ENCODE measurements at regions not wholly inside any gene's neighbourhood (a gene's known extent, or its start where the extent isn't known, plus 50 kb on each side); places are given as distances from the start of the nearest gene placed in this dataset.
"Not testable (repeated sequence)": the region's sequence is repeated elsewhere in the genome, so short reads cannot be mapped to it uniquely, and the experiment has no call there.

DNA sequence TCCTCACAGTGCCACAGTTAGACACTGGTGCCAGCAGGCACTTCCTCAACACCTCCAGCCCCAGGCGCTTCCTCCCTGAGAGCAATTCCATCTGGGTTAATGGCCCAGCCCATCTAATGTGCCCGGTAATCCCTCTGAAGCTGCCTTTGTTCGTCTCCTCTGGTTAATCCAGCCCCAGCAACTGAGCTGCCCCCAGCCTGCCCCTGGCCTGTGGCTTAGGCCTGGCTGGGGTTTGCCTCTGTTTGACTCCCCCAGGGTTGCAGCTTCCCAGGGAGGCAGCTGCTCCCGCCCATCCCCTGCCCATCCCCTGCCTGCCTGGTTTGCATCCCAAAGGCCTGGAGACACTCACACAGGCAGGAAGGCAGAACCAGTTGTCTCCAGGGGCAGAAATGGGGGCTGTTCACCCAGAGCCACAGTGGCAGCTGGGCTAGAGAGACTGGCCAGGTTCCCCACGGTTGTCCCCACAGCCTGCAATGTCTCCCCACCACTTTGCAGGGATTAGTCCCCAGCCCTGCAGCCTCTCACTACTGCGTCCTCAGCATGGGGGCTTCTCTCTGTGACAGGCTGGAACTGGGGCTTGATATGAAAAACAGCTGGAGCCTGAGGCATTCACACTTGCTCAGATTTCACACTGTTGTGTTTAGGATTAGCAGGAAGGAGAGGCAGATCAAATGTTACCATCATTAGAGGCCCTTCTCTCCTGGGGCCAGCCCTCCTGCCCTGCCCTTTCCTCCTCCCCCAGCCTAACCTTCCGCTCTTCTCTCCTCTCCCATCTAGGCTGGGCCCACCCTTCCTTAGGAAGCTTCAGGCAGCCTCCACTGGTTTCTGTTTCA, 120.2 kb downstream of the TLR5 start:
- TF ChIP-seq, protein P1, sequence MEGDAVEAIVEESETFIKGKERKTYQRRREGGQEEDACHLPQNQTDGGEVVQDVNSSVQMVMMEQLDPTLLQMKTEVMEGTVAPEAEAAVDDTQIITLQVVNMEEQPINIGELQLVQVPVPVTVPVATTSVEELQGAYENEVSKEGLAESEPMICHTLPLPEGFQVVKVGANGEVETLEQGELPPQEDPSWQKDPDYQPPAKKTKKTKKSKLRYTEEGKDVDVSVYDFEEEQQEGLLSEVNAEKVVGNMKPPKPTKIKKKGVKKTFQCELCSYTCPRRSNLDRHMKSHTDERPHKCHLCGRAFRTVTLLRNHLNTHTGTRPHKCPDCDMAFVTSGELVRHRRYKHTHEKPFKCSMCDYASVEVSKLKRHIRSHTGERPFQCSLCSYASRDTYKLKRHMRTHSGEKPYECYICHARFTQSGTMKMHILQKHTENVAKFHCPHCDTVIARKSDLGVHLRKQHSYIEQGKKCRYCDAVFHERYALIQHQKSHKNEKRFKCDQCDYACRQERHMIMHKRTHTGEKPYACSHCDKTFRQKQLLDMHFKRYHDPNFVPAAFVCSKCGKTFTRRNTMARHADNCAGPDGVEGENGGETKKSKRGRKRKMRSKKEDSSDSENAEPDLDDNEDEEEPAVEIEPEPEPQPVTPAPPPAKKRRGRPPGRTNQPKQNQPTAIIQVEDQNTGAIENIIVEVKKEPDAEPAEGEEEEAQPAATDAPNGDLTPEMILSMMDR (IDR thresholded peaks at IDR 0.05; ENCODE audit: control insufficient read depth, insufficient read depth, low read depth, low read length, missing control alignments), result no peak
- DNase-seq (ENCODE audit: low read depth), result no peak
- no peak overlapping the region for H3K4me3 ChIP-seq (ENCODE audit: control insufficient read depth, low read depth, low read length)

DNA sequence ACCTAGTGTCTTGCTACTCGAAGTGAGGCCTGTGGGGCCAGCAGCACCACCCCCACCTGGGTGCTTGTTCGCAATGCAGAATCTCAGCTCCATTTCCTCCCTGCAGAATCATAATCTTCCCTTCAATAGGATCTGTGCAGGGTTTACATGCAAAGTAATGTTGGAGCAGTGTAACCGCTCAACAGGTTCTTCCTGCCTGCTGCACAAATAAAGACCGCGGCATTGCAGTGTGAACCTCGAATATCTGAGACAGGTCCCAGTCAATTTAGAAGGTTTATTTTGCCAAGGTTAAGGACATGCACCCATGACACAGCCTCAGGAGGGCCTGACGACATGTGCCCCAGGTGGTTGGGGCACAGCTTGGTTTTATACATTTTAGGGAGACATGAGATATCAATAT, 119.2 kb downstream of the TLR5 start:
- no peak for DNase-seq (ENCODE audit: low read depth)
- H3K4me3 ChIP-seq (ENCODE audit: control insufficient read depth, low read depth, low read length), result no peak overlapping the region
- TF ChIP-seq, protein P1 (IDR thresholded peaks at IDR 0.05; ENCODE audit: control insufficient read depth, insufficient read depth, low read depth, low read length, missing control alignments), result no peak

DNA sequence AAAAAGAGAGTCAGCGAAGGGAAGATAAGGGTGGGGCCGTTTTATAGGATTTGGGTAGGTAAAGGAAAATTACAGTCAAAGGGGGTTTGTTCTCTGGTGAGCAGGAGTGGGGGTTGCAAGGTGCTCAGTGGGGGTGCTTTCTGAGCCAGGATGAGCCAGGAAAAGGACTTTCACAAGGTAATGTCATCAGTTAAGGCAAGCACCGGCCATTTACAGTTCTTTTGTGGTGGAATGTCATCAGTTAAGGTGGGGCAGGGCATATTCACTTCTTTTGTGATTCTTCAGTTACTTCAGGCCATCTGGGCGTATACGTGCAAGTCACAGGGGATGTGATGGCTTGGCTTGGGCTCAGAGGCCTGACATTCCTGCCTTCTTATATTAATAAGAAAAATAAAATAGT, 118.6 kb downstream of the TLR5 start:
- not testable (repeated sequence) for H3K4me3 ChIP-seq (ENCODE audit: control insufficient read depth, low read depth, low read length); DNase-seq (ENCODE audit: low read depth)

DNA sequence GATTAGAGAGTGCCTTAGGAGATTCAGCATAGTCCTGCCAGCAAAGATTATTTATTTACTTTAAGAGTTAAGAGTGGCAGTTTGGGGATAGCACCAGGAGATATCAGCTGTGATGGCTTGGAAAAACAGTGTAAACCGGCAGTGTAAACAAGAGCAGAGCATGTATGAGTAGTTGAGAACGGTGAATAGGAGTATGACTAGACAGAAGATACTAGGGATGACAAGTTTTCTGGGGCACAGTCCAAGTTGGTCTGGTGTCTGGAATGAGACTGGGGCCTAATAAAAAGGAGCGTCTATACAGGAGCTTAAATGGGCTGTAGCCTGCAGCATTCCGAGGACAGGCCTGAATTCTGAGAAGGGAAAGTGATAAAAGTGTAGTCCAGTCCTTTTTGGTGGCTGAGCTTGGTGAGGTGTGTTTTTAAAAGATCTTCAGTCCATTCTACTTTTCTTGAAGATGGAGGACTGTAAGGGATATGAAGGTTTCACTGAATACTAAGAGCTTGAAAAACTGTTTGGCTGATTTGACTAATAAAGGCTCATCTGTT, 117.8 kb downstream of the TLR5 start:
- DNase-seq (ENCODE audit: low read depth); H3K4me3 ChIP-seq (ENCODE audit: control insufficient read depth, low read depth, low read length): not testable (repeated sequence)

DNA sequence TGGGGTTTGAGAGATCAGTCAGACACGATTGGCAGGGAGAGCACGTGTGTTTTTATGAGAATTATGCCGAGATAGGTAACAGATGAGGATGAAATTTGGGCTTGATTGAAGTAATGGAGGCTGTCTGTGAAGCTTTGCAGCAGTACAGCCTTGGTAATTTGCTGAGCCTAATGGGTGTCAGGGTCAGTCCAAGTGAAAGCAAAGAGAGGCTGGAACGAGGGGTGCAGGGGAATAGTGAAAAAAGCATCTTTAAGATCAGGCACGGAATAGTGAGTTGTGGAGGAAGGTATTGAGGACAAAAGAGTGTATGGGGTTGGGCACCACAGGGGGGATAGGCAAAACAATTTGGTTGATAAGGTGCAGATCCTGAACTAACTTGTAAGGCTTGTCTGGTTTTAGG, 116.4 kb downstream of the TLR5 start:
- DNase-seq (ENCODE audit: low read depth); H3K4me3 ChIP-seq (ENCODE audit: control insufficient read depth, low read depth, low read length): not testable (repeated sequence)

DNA sequence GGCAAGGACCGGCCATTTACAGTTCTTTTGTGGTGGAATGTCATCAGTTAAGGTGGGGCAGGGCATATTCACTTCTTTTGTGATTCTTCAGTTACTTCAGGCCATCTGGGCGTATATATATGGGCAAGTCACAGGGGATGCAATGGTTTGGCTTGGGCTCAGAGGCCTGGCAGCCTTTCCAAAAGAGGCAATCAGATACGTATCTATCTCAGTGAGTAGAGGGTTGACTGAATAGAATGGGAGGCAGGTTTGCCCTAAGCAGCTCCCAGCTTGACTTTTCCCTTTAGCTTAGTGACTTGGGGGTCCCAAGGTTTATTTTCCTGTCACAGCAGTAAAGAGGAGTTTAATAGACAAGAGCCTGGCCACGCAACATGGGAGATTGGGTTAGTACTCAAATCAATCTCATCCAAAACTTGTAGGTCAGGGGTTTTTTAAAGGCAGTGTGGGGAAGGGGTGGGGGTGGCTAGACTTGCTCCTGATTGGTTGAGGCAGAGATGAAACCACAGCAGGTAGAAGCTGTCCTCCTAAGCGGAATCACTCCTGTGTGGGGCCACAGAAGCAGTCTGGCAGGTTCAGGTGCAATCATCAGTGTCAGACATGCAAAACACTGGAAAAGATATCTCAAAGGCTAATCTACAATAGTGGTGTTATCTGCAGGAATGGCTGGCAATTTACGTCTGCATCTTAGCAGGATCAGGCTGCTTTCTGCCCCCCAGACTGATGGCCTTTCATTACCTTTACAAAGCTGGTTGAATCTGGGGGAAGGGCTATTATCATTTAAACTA, 112.9 kb downstream of the TLR5 start:
- H3K4me3 ChIP-seq (ENCODE audit: control insufficient read depth, low read depth, low read length), result no peak overlapping the region
- TF ChIP-seq, protein P1 (IDR thresholded peaks at IDR 0.05; ENCODE audit: control insufficient read depth, insufficient read depth, low read depth, low read length, missing control alignments), result no peak
- DNase-seq (ENCODE audit: low read depth), result no peak

DNA sequence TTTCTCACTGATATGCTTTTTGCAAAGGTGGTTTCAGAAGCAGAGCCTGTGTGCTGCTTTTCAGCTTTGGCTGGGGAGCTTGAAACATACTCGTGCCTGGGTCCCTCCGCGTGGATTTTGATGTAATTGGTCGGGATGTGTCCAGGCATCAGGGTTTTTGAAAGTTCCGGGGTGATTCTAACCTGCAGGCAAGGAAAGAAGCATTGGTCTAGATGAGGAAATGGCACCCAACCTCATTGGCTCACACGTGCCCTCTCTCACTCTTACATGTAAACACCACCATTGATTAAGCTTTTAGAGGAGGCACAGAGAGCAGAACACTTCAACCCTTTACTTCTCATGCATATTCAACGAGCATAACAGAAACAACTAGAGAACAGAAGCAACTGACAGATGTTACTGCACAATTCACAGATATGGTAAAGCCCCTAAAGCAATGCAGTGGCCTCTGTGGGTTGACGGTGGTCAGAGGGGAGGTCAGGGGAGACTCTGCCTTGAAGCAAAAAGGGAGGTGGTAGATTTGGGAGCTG, 112.1 kb downstream of the TLR5 start:
- TF ChIP-seq, protein P1 (IDR thresholded peaks at IDR 0.05; ENCODE audit: control insufficient read depth, insufficient read depth, low read depth, low read length, missing control alignments), result no peak
- no peak for DNase-seq (ENCODE audit: low read depth)
- H3K4me3 ChIP-seq (ENCODE audit: control insufficient read depth, low read depth, low read length), result no peak overlapping the region
